ENCODE measurements at regions not wholly inside any gene's neighbourhood (a gene's known extent, or its start where the extent isn't known, plus 50 kb on each side); places are given as distances from the start of the nearest gene placed in this dataset.

DNA sequence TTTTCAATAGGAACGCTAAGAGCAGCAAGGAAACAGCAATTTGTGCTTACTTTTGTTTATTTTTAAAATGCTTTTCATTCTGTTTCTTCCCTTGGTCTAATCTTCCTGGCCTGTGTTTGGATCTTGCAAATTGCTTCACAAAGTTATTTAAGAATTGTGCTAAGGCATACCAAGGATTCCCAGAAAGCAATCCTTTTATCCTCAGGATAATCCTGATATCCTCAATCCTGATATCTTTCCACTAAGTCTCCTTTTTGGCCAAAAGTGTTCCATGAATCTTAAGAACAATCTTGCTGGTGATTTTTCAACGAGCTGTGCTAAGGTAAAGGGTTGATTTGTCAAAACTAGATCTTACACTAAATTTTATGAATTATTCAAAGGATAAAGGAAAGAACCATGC, 1577.9 kb downstream of the PLA2G4A start:
- TF ChIP-seq, protein P1, sequence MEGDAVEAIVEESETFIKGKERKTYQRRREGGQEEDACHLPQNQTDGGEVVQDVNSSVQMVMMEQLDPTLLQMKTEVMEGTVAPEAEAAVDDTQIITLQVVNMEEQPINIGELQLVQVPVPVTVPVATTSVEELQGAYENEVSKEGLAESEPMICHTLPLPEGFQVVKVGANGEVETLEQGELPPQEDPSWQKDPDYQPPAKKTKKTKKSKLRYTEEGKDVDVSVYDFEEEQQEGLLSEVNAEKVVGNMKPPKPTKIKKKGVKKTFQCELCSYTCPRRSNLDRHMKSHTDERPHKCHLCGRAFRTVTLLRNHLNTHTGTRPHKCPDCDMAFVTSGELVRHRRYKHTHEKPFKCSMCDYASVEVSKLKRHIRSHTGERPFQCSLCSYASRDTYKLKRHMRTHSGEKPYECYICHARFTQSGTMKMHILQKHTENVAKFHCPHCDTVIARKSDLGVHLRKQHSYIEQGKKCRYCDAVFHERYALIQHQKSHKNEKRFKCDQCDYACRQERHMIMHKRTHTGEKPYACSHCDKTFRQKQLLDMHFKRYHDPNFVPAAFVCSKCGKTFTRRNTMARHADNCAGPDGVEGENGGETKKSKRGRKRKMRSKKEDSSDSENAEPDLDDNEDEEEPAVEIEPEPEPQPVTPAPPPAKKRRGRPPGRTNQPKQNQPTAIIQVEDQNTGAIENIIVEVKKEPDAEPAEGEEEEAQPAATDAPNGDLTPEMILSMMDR (IDR thresholded peaks at IDR 0.05): no peak
- no peak for TF ChIP-seq POLR2A (IDR thresholded peaks at IDR 0.05)
